BLaER1 (cell line): ENCODE measurements at regions not wholly inside any gene's neighbourhood (a gene's known extent, or its start where the extent isn't known, plus 50 kb on each side); places are given as distances from the start of the nearest gene placed in this dataset.

Experiments
- H3K27ac ChIP-seq: shearing (Covaris generic); formaldehyde crosslinking; 2 replicates; pipeline ENCODE4 v1.8.1; 2022
- H3K27me3 ChIP-seq: shearing (Covaris generic); formaldehyde crosslinking; 2 replicates; pipeline ENCODE4 v1.8.1; 2022
- H3K36me3 ChIP-seq: shearing (Covaris generic); formaldehyde crosslinking; 2 replicates; pipeline ENCODE4 v1.8.1; 2022
- H3K4me1 ChIP-seq: shearing (Covaris generic); formaldehyde crosslinking; 2 replicates; pipeline ENCODE4 v1.8.1; 2022
- H3K4me2 ChIP-seq: shearing (Covaris generic); formaldehyde crosslinking; 2 replicates; pipeline ENCODE4 v1.8.1; 2022
- H3K4me3 ChIP-seq: shearing (Covaris generic); formaldehyde crosslinking; 2 replicates; pipeline ENCODE4 v1.8.1; 2022
- H3K9ac ChIP-seq: shearing (Covaris generic); formaldehyde crosslinking; 2 replicates; pipeline ENCODE4 v1.8.1; 2022
- H3K9me3 ChIP-seq: shearing (Covaris generic); formaldehyde crosslinking; 2 replicates; pipeline ENCODE4 v1.8.1; 2022
- H4K20me1 ChIP-seq: shearing (Covaris generic); formaldehyde crosslinking; 2 replicates; pipeline ENCODE4 v1.8.1; 2022
- Cebpa-rat ChIP-seq: shearing (Covaris generic); IDR thresholded peaks from 2 replicates; pipeline ENCODE4 v1.8.1; 2022

- H3K27me3 ChIP-seq, result no peaks in the 10 kb centered on the region
- no peak overlapping the region for H3K4me3 ChIP-seq
- H3K9ac ChIP-seq, result no peak overlapping the region
- no peaks in the 10 kb centered on the region for H4K20me1 ChIP-seq
- H3K36me3 ChIP-seq, result no peaks in the 10 kb centered on the region
- no peaks in the 10 kb centered on the region for H3K4me1 ChIP-seq
- no peak overlapping the region for H3K4me2 ChIP-seq
- H3K9me3 ChIP-seq, result no peaks in the 10 kb centered on the region
- no peak overlapping the region for H3K27ac ChIP-seq
- no peak for TF ChIP-seq Cebpa-rat
Observed at GRCh38 chr2:188130317-188130716, 161.4 kb upstream of the GULP1 start.

GRCh38 chr2:188131281-188131680 lies 160.4 kb upstream of the GULP1 start:
- no peak overlapping the region for H3K4me2 ChIP-seq
- H3K9ac ChIP-seq, result no peak overlapping the region
- H3K9me3 ChIP-seq, result no peaks in the 10 kb centered on the region
- H3K4me3 ChIP-seq, result no peak overlapping the region
- H3K4me1 ChIP-seq, result no peaks in the 10 kb centered on the region
- no peak overlapping the region for H3K27ac ChIP-seq
- no peak for TF ChIP-seq Cebpa-rat
- no peaks in the 10 kb centered on the region for H3K27me3 ChIP-seq
- H3K36me3 ChIP-seq, result no peaks in the 10 kb centered on the region
- H4K20me1 ChIP-seq, result no peaks in the 10 kb centered on the region

GRCh38 chr2:188132385-188132784 lies 159.3 kb upstream of the GULP1 start:
- no peaks in the 10 kb centered on the region for H4K20me1 ChIP-seq
- H3K4me3 ChIP-seq, result no peak overlapping the region
- no peaks in the 10 kb centered on the region for H3K9me3 ChIP-seq
- no peak overlapping the region for H3K9ac ChIP-seq
- H3K27me3 ChIP-seq, result no peaks in the 10 kb centered on the region
- no peak for TF ChIP-seq Cebpa-rat
- H3K36me3 ChIP-seq, result no peaks in the 10 kb centered on the region
- H3K4me2 ChIP-seq, result no peak overlapping the region
- no peak overlapping the region for H3K27ac ChIP-seq
- no peaks in the 10 kb centered on the region for H3K4me1 ChIP-seq

GRCh38 chr2:188134241-188134640 lies 157.4 kb upstream of the GULP1 start:
- no peak overlapping the region for H3K4me2 ChIP-seq
- no peak overlapping the region for H3K27ac ChIP-seq
- no peaks in the 10 kb centered on the region for H3K4me1 ChIP-seq
- no peak overlapping the region for H3K9ac ChIP-seq
- no peaks in the 10 kb centered on the region for H4K20me1 ChIP-seq
- TF ChIP-seq Cebpa-rat, result no peak
- H3K27me3 ChIP-seq, result no peaks in the 10 kb centered on the region
- H3K9me3 ChIP-seq, result no peaks in the 10 kb centered on the region
- H3K4me3 ChIP-seq, result no peak overlapping the region
- no peaks in the 10 kb centered on the region for H3K36me3 ChIP-seq

- no peak overlapping the region for H3K27ac ChIP-seq
Observed at GRCh38 chr2:188138313-188138712, 153.4 kb upstream of the GULP1 start.

GRCh38 chr2:188142088-188142487 lies 149.6 kb upstream of the GULP1 start:
- Histone ChIP-seq H4K20me1 (no peaks in the 10 kb centered on the region), H3K36me3 (no peaks in the 10 kb centered on the region), H3K9me3 (no peaks in the 10 kb centered on the region), H3K27ac (no peak overlapping the region), H3K9ac (no peak overlapping the region), H3K4me1 (no peaks in the 10 kb centered on the region), H3K4me2 (no peak overlapping the region), H3K27me3 (no peaks in the 10 kb centered on the region), H3K4me3 (no peak overlapping the region)
- TF ChIP-seq Cebpa-rat, result no peak

More at GRCh38 chr2:188138313-188138712, 153.4 kb upstream of the GULP1 start:
- Histone ChIP-seq H3K4me3 (no peak overlapping the region), H3K36me3 (no peaks in the 10 kb centered on the region), H3K4me2 (no peak overlapping the region), H3K4me1 (no peaks in the 10 kb centered on the region), H4K20me1 (no peaks in the 10 kb centered on the region), H3K9ac (no peak overlapping the region), H3K27me3 (no peaks in the 10 kb centered on the region), H3K9me3 (no peaks in the 10 kb centered on the region)
- TF ChIP-seq Cebpa-rat, result no peak

GRCh38 chr2:188142636-188143295 lies 148.9 kb upstream of the GULP1 start:
- no peaks in the 10 kb centered on the region for H3K4me1 ChIP-seq
- no peak for TF ChIP-seq Cebpa-rat
- no peaks in the 10 kb centered on the region for H3K9me3 ChIP-seq
- H3K4me3 ChIP-seq, result no peak overlapping the region
- no peak overlapping the region for H3K9ac ChIP-seq
- no peaks in the 10 kb centered on the region for H4K20me1 ChIP-seq
- H3K36me3 ChIP-seq, result no peaks in the 10 kb centered on the region
- H3K27ac ChIP-seq, result no peak overlapping the region
- H3K27me3 ChIP-seq, result no peaks in the 10 kb centered on the region
- no peak overlapping the region for H3K4me2 ChIP-seq

GRCh38 chr2:188145885-188146284 lies 145.8 kb upstream of the GULP1 start:
- H3K4me3 ChIP-seq, result no peak overlapping the region
- H3K27ac ChIP-seq, result no peak overlapping the region
- no peak for TF ChIP-seq Cebpa-rat
- no peaks in the 10 kb centered on the region for H3K36me3 ChIP-seq
- H3K27me3 ChIP-seq, result no peaks in the 10 kb centered on the region
- no peaks in the 10 kb centered on the region for H3K9me3 ChIP-seq
- H4K20me1 ChIP-seq, result no peaks in the 10 kb centered on the region
- no peak overlapping the region for H3K9ac ChIP-seq
- no peak overlapping the region for H3K4me2 ChIP-seq
- no peaks in the 10 kb centered on the region for H3K4me1 ChIP-seq

GRCh38 chr2:188146888-188147287 lies 144.8 kb upstream of the GULP1 start:
- no peak overlapping the region for H3K4me2 ChIP-seq
- no peaks in the 10 kb centered on the region for H3K36me3 ChIP-seq
- H3K9me3 ChIP-seq, result no peaks in the 10 kb centered on the region
- no peaks in the 10 kb centered on the region for H3K4me1 ChIP-seq
- no peak overlapping the region for H3K27ac ChIP-seq
- no peaks in the 10 kb centered on the region for H3K27me3 ChIP-seq
- H3K4me3 ChIP-seq, result no peak overlapping the region
- H4K20me1 ChIP-seq, result no peaks in the 10 kb centered on the region
- H3K9ac ChIP-seq, result no peak overlapping the region
- no peak for TF ChIP-seq Cebpa-rat

GRCh38 chr2:188151670-188152069 lies 140.0 kb upstream of the GULP1 start:
- no peak overlapping the region for H3K9ac ChIP-seq
- TF ChIP-seq Cebpa-rat, result no peak
- no peaks in the 10 kb centered on the region for H4K20me1 ChIP-seq
- no peak overlapping the region for H3K4me3 ChIP-seq
- H3K4me1 ChIP-seq, result no peaks in the 10 kb centered on the region
- no peak overlapping the region for H3K4me2 ChIP-seq
- no peaks in the 10 kb centered on the region for H3K9me3 ChIP-seq
- H3K27ac ChIP-seq, result no peak overlapping the region
- no peaks in the 10 kb centered on the region for H3K36me3 ChIP-seq
- no peaks in the 10 kb centered on the region for H3K27me3 ChIP-seq
